IMR-90 (cell line): ENCODE measurements at regions not wholly inside any gene's neighbourhood (a gene's known extent, or its start where the extent isn't known, plus 50 kb on each side); places are given as distances from the start of the nearest gene placed in this dataset.

Experiments
- ATAC-seq: fragments of 200-7000 bp; cut with Tn5 transposase; 2 replicates; pipeline ENCODE4 v1.9.1; 2020; ENCODE audit warnings: low read depth, mild to moderate bottlenecking, moderate library complexity
- BruUV-seq: library from RNA; stranded (reverse); fragments of 400-500 nt; replicated peaks from 2 replicates; lab custom pipeline; 2021; lab: Mats Ljungman, UMichigan
- CTCF ChIA-PET: fragments of 300-600 bp; formaldehyde crosslinking; extraction: SDS; loops from one replicate; lab custom pipeline; 2021; ENCODE audit warnings: antibody characterized with exemption; lab: Yijun Ruan, JAX
- POLR2A ChIA-PET: fragments of 300-600 bp; sonication (Branson Sonifier 250); formaldehyde crosslinking; loops from one replicate; lab custom pipeline; 2022; ENCODE audit warnings: antibody characterized with exemption; ENCODE audit not compliant: unreplicated experiment; lab: Charles Lee
- DNase-seq: peaks from one replicate; pipeline ENCODE4 v3.0.0; 2013
- H2AFZ ChIP-seq: replicated peaks from 2 replicates; pipeline ENCODE3; 2013; ENCODE audit warnings: low read length, mild to moderate bottlenecking; ENCODE audit not compliant: poor library complexity
- H2AK5ac ChIP-seq: 2 replicates; pipeline ENCODE4 v1.6.1; 2013; ENCODE audit warnings: low read depth, low read length, inconsistent platforms
- H2AK9ac ChIP-seq: replicated peaks from 2 replicates; pipeline ENCODE3; 2013; ENCODE audit warnings: mild to moderate bottlenecking, low read depth, low read length, moderate library complexity; ENCODE audit not compliant: poor library complexity
- H2BK120ac ChIP-seq: 2 replicates; pipeline ENCODE4 v1.6.1; 2013; ENCODE audit warnings: low read depth, low read length, inconsistent platforms
- H2BK15ac ChIP-seq: 3 replicates; pipeline ENCODE4 v1.6.1; 2013; ENCODE audit warnings: low read depth, low read length, inconsistent platforms
- H2BK20ac ChIP-seq: 2 replicates; pipeline ENCODE4 v1.6.1; 2013; ENCODE audit warnings: low read depth, mild to moderate bottlenecking, inconsistent platforms, low read length, moderate library complexity
- H2BK5ac ChIP-seq: 2 replicates; pipeline ENCODE4 v1.6.1; 2013; ENCODE audit warnings: mild to moderate bottlenecking, low read depth, low read length, inconsistent platforms; ENCODE audit not compliant: poor library complexity, severe bottlenecking
- H3K14ac ChIP-seq: replicated peaks from 2 replicates; pipeline ENCODE4 v1.6.1; 2013; ENCODE audit warnings: low read depth, low read length, inconsistent platforms
- H3K18ac ChIP-seq: 2 replicates; pipeline ENCODE4 v1.6.1; 2013; ENCODE audit warnings: low read depth, low read length, control low read depth
- H3K23ac ChIP-seq: 2 replicates; pipeline ENCODE4 v1.6.1; 2013; ENCODE audit warnings: low read depth, low read length, inconsistent platforms
- H3K27ac ChIP-seq: 2 replicates; pipeline ENCODE4 v1.5.1; 2013; ENCODE audit warnings: mild to moderate bottlenecking, control low read depth, low read length; ENCODE audit not compliant: insufficient read depth
- H3K27me3 ChIP-seq: 2 replicates; pipeline ENCODE4 v1.6.1; 2013; ENCODE audit warnings: low read length; ENCODE audit not compliant: control insufficient read depth, insufficient read depth
- H3K36me3 ChIP-seq: 2 replicates; pipeline ENCODE4 v1.6.1; 2013; ENCODE audit warnings: low read length, mixed read lengths; ENCODE audit not compliant: control insufficient read depth, insufficient read depth
- H3K4ac ChIP-seq: 2 replicates; pipeline ENCODE4 v1.6.1; 2013; ENCODE audit warnings: low read depth, low read length, inconsistent platforms
- H3K4me1 ChIP-seq: 2 replicates; pipeline ENCODE4 v1.6.1; 2013; ENCODE audit warnings: low read length, mixed read lengths; ENCODE audit not compliant: control insufficient read depth, insufficient read depth
- H3K4me2 ChIP-seq: 2 replicates; pipeline ENCODE4 v1.6.1; 2013; ENCODE audit warnings: low read depth, mild to moderate bottlenecking, control low read depth, low read length, moderate library complexity
- H3K4me3 ChIP-seq: 2 replicates; pipeline ENCODE4 v1.5.1; 2013; ENCODE audit warnings: low read depth, mild to moderate bottlenecking, control low read depth, low read length, moderate library complexity; ENCODE audit not compliant: insufficient read depth
- H3K56ac ChIP-seq: 2 replicates; pipeline ENCODE4 v1.6.1; 2013; ENCODE audit warnings: low read length, inconsistent platforms; ENCODE audit not compliant: insufficient read depth; ENCODE audit errors: extremely low read depth
- H3K79me1 ChIP-seq, 2 experiments: 2 replicates each; pipeline ENCODE4 v1.6.1; 2013; ENCODE audit warnings: low read length in 2 of 2, inconsistent platforms in 1 of 2, low read depth in 1 of 2
- H3K9ac ChIP-seq: 2 replicates; pipeline ENCODE4 v1.6.1; 2013; ENCODE audit warnings: low read depth, low read length, control low read depth
- H3K9me1 ChIP-seq: 2 replicates; pipeline ENCODE4 v1.6.1; 2013; ENCODE audit warnings: low read length, inconsistent platforms; ENCODE audit not compliant: insufficient read depth
- H3K9me3 ChIP-seq: 2 replicates; pipeline ENCODE4 v1.6.1; 2013; ENCODE audit warnings: low read length; ENCODE audit not compliant: control insufficient read depth, insufficient read depth
- H4K20me1 ChIP-seq: 2 replicates; pipeline ENCODE4 v1.6.1; 2013; ENCODE audit warnings: low read length, inconsistent platforms; ENCODE audit not compliant: insufficient read depth
- H4K5ac ChIP-seq: 2 replicates; pipeline ENCODE4 v1.6.1; 2013; ENCODE audit warnings: mild to moderate bottlenecking, low read depth, low read length, control low read depth
- H4K8ac ChIP-seq, 2 experiments: 2 replicates each; pipeline ENCODE4 v1.6.1; 2013; ENCODE audit warnings: low read depth in 2 of 2, low read length in 2 of 2, control low read depth in 1 of 2, inconsistent platforms in 1 of 2
- H4K91ac ChIP-seq: 2 replicates; pipeline ENCODE4 v1.6.1; 2013; ENCODE audit warnings: low read depth, low read length, inconsistent platforms; ENCODE audit not compliant: insufficient read depth
- BHLHE40 ChIP-seq: fragments of 150-350 bp; IDR thresholded peaks from 2 replicates; pipeline ENCODE4 v1.6.1; 2016; ENCODE audit warnings: mild to moderate bottlenecking, low read depth, low read length
- CEBPB ChIP-seq: IDR thresholded peaks from 2 replicates; pipeline ENCODE4 v1.6.1; 2012; ENCODE audit warnings: low read depth, low read length, improper control_type of control experiment
- CHD1 ChIP-seq: IDR thresholded peaks from 2 replicates; pipeline ENCODE4 v1.6.1; 2012; ENCODE audit warnings: low read depth, low read length, improper control_type of control experiment
- CTCF ChIP-seq: conservative IDR thresholded peaks from 2 replicates; pipeline ENCODE4 v1.5.1; 2012; ENCODE audit warnings: mild to moderate bottlenecking, low read depth, low read length, improper control_type of control experiment
- ELK1 ChIP-seq: fragments of 150-350 bp; IDR thresholded peaks from 2 replicates; pipeline ENCODE4 v1.6.1; 2016; ENCODE audit warnings: low read depth, mild to moderate bottlenecking, low read length, moderate library complexity, borderline replicate concordance
- FOS ChIP-seq: fragments of 150-350 bp; IDR thresholded peaks from 2 replicates; pipeline ENCODE4 v1.6.1; 2016; ENCODE audit warnings: low read depth, low read length
- MAFK ChIP-seq: IDR thresholded peaks from 2 replicates; pipeline ENCODE4 v1.6.1; 2012; ENCODE audit warnings: low read depth, low read length, improper control_type of control experiment
- MAZ ChIP-seq: IDR thresholded peaks from 2 replicates; pipeline ENCODE4 v1.6.1; 2012; ENCODE audit warnings: low read depth, mild to moderate bottlenecking, low read length, improper control_type of control experiment, moderate library complexity, borderline replicate concordance
- MXI1 ChIP-seq: IDR thresholded peaks from 2 replicates; pipeline ENCODE4 v1.6.1; 2012; ENCODE audit warnings: low read depth, mild to moderate bottlenecking, low read length, moderate library complexity, borderline replicate concordance
- NFE2L2 ChIP-seq: fragments of 150-350 bp; IDR thresholded peaks from 2 replicates; pipeline ENCODE4 v1.6.1; 2016; ENCODE audit warnings: low read depth, mild to moderate bottlenecking, low read length
- POLR2A ChIP-seq: IDR thresholded peaks from 2 replicates; pipeline ENCODE4 v1.6.1; 2012; ENCODE audit warnings: mild to moderate bottlenecking, low read depth, low read length
- RAD21 ChIP-seq: IDR thresholded peaks from 2 replicates; pipeline ENCODE4 v1.6.1; 2012; ENCODE audit warnings: low read length, improper control_type of control experiment
- RCOR1 ChIP-seq: IDR thresholded peaks from 2 replicates; pipeline ENCODE4 v1.6.1; 2012; ENCODE audit warnings: mild to moderate bottlenecking, low read length, improper control_type of control experiment; ENCODE audit not compliant: insufficient replicate concordance
- RFX5 ChIP-seq: IDR thresholded peaks from 2 replicates; pipeline ENCODE4 v1.8.0; 2012; ENCODE audit warnings: low read depth, mild to moderate bottlenecking, low read length, moderate library complexity
- SMC3 ChIP-seq: fragments of 150-350 bp; IDR thresholded peaks from 2 replicates; pipeline ENCODE4 v1.6.1; 2016; ENCODE audit warnings: low read depth, mild to moderate bottlenecking, antibody characterized with exemption, low read length, moderate library complexity
- USF2 ChIP-seq: fragments of 150-350 bp; IDR thresholded peaks from 2 replicates; pipeline ENCODE4 v1.6.1; 2017; ENCODE audit warnings: mild to moderate bottlenecking, antibody characterized with exemption, low read length, low read depth
- WGBS, 2 experiments: methylation state at CpG; one replicate each; pipeline versions ENCODE4 v1.1.5 to v1.1.7; 2013; ENCODE audit warnings: missing lambda C conversion rate in 2 of 2; ENCODE audit not compliant: insufficient read length in 1 of 2; ENCODE audit errors: extremely low coverage in 2 of 2; 5-methylcytosine and 5-hydroxymethylcytosine counted together
- dilution Hi-C: fragments of 300-500 bp; cut with HindIII; formaldehyde crosslinking; loops from one replicate; pipeline ENCODE4 v1.14.3; 2018; ENCODE audit warnings: low sequenced_read_pairs; ENCODE audit not compliant: unreplicated experiment
- in situ Hi-C: fragments of 300-500 bp; cut with MboI; formaldehyde crosslinking; loops from 3 replicates; pipeline ENCODE4 v1.14.3; 2019; ENCODE audit warnings: low sequenced_read_pairs, inconsistent platforms, mixed read lengths
- intact Hi-C: fragments of 100-400 bp; cut with micrococcal nuclease; formaldehyde crosslinking; loops from 2 replicates; pipeline ENCODE4 v1.10.0; 2022

- H3K14ac ChIP-seq = no peak overlapping the region
- 60% methylated on average over 1 of the region's 11 CpGs; no CpG with 5 or more reads in 1 of the 2 experiments for WGBS, 2 experiments
- ChIA-PET POLR2A (no interaction called here), CTCF (no interaction called here)
- H4K5ac ChIP-seq = no peak overlapping the region
- H3K4me2 ChIP-seq = no peak overlapping the region
- H3K4me3 ChIP-seq = no peak overlapping the region
- H2AFZ ChIP-seq = no peak overlapping the region
- DNase-seq (no peak), ATAC-seq (no peak)
- no peak overlapping the region for H2BK20ac ChIP-seq
- H4K8ac ChIP-seq = no peak overlapping the region
- no peak overlapping the region for H2BK5ac ChIP-seq
- H2AK9ac ChIP-seq = no peak overlapping the region
- no peak overlapping the region for H2BK15ac ChIP-seq
- intact Hi-C loops = no loop called here
- no peaks in the 10 kb centered on the region for H3K36me3 ChIP-seq
- no peaks in the 10 kb centered on the region for H3K4me1 ChIP-seq
- no peak overlapping the region for H4K91ac ChIP-seq
- no peak overlapping the region for H3K4ac ChIP-seq
- no TSS peak for BruUV-seq
- H3K27me3 ChIP-seq = no peaks in the 10 kb centered on the region
- in situ Hi-C loops = no loop called here
- no peak overlapping the region for H3K23ac ChIP-seq
- H3K9me3 ChIP-seq = peaks cover 10% of the 10 kb centered on the region
- H4K20me1 ChIP-seq = no peaks in the 10 kb centered on the region
- TF ChIP-seq NFE2L2 (no peak), MAZ (no peak), ELK1 (no peak), BHLHE40 (no peak), CEBPB (no peak), POLR2A (no peak), RCOR1 (no peak), RFX5 (no peak), USF2 (no peak), SMC3 (no peak), CTCF (no peak), MXI1 (no peak), FOS (no peak), MAFK (no peak), RAD21 (no peak), CHD1 (no peak)
- H3K9me1 ChIP-seq = no peaks in the 10 kb centered on the region
- no peak overlapping the region for H3K27ac ChIP-seq
- dilution Hi-C loops = no loop called here
- H3K79me1 ChIP-seq = no peaks in the 10 kb centered on the region
- H3K18ac ChIP-seq = no peak overlapping the region
- H3K56ac ChIP-seq = no peak overlapping the region
- H2AK5ac ChIP-seq = no peak overlapping the region
- H3K9ac ChIP-seq = no peak overlapping the region
- no peak overlapping the region for H2BK120ac ChIP-seq
Observed at GRCh38 chr4:163949976-163950601, 455.6 kb downstream of the TMA16 start.
